Stomach (tissue), 8 donors: ENCODE measurements at regions not wholly inside any gene's neighbourhood (a gene's known extent, or its start where the extent isn't known, plus 50 kb on each side); places are given as distances from the start of the nearest gene placed in this dataset.

Source experiments
- DNase-seq, 2 donors: peaks; one replicate each; pipeline versions ENCODE4 v3.0.0 to v3.0.0-alpha.2; 2013 to 2019
- H3K27ac ChIP-seq, 5 donors: fragments of 200-600 bp in 4 of 5; sonication (generic) in 4 of 5; one replicate each; pipeline ENCODE4 v1.5.1; 2013 to 2019; ENCODE audit warnings: mild to moderate bottlenecking in 1 of 5, moderate library complexity in 1 of 5
- H3K27me3 ChIP-seq, 3 donors: fragments of 200-600 bp; sonication (generic); one replicate each; pipeline ENCODE4 v1.5.1; 2017 to 2019; ENCODE audit warnings: mixed run types in 1 of 3
- H3K36me3 ChIP-seq, 4 donors: fragments of 200-600 bp; sonication (generic); 1 replicate in 3 of 4; 2 replicates in 1 of 4; pipeline ENCODE4 v1.5.1; 2016 to 2019
- H3K4me1 ChIP-seq, 4 donors: fragments of 200-600 bp; sonication (generic); one replicate each; pipeline ENCODE4 v1.5.1; 2016 to 2019
- H3K4me3 ChIP-seq, 4 donors: fragments of 200-600 bp; sonication (generic) in 3 of 4; one replicate each; pipeline ENCODE4 v1.5.1; 2016 to 2019; ENCODE audit warnings: mild to moderate bottlenecking in 1 of 4
- H3K9me3 ChIP-seq, 4 donors: fragments of 200-600 bp; sonication (generic); one replicate each; pipeline ENCODE4 v1.5.1; 2016 to 2019
- CTCF ChIP-seq, 7 experiments: fragments of 450-650 bp in 4 of 7; fragments of 200-600 bp in 3 of 7; sonication (generic) in 3 of 7; IDR thresholded peaks; one replicate each; pipeline ENCODE4 v1.5.1; 2016 to 2019; ENCODE audit warnings: antibody characterized with exemption in 7 of 7, control low read depth in 2 of 7, mild to moderate bottlenecking in 1 of 7
- EP300 ChIP-seq: sonication (generic); formaldehyde crosslinking; IDR thresholded peaks from one replicate; pipeline ENCODE4 v1.6.1; 2017; ENCODE audit warnings: antibody characterized with exemption
- POLR2A ChIP-seq, 4 donors: fragments of 450-650 bp; IDR thresholded peaks; one replicate each; pipeline ENCODE4 v1.6.1; 2016; ENCODE audit warnings: antibody characterized with exemption in 4 of 4, control low read depth in 2 of 4, mild to moderate bottlenecking in 1 of 4, moderate library complexity in 1 of 4
- POLR2AphosphoS5 ChIP-seq, 3 donors: sonication (generic); formaldehyde crosslinking; IDR thresholded peaks; one replicate each; pipeline ENCODE4 v1.6.1; 2016; ENCODE audit warnings: antibody characterized with exemption in 3 of 3
- WGBS, 5 donors: extraction: QIAGEN DNeasy Blood & Tissue Kit in 3 of 5; methylation state at CpG; one replicate each; pipeline versions ENCODE4 v1.1.5 to v1.1.7; 2013 to 2018; 5-methylcytosine and 5-hydroxymethylcytosine counted together
- intact Hi-C: fragments of 100-400 bp; cut with DNase I; formaldehyde crosslinking; loops from one replicate; pipeline ENCODE4 v1.15.1; 2023; ENCODE audit warnings: low total_unique reads
- donor health status: healthy with polysubstance abuse.
- donor health status: Bipolar disorder and iron deficiency.
- donor health status: healthy.

- no peak for DNase-seq
- intact Hi-C loops: no loop called here
- 67 to 100% (median 81%) methylated on average over 1 of the region's 1 CpG for WGBS, 5 donors
- no peak overlapping the region for H3K27ac ChIP-seq
- H3K4me3 ChIP-seq: no peak overlapping the region
- no peaks in the 10 kb centered on the region for H3K4me1 ChIP-seq
- no peaks in the 10 kb centered on the region for H3K36me3 ChIP-seq
- TF ChIP-seq POLR2AphosphoS5 (IDR thresholded peaks at IDR 0.05) (no peak), EP300 (no peak), POLR2A (IDR thresholded peaks at IDR 0.05) (no peak), CTCF (IDR thresholded peaks at IDR 0.05) (no peak)
- H3K27me3 ChIP-seq: no peaks in the 10 kb centered on the region
- H3K9me3 ChIP-seq: no peaks in the 10 kb centered on the region
These were observed 200.6 kb downstream of the SEMA6D start for GRCh38 chr15:47917881-47918280.

- no peak overlapping the region for H3K4me3 ChIP-seq
- intact Hi-C loops: no loop called here
- DNase-seq: no peak
- no peak overlapping the region for H3K27ac ChIP-seq
- H3K36me3 ChIP-seq: no peaks in the 10 kb centered on the region
- no peaks in the 10 kb centered on the region for H3K27me3 ChIP-seq
- WGBS, 5 donors: 80 to 90% (median 85%) methylated on average over 3 of the region's 3 CpGs
- TF ChIP-seq POLR2AphosphoS5 (IDR thresholded peaks at IDR 0.05) (no peak), EP300 (no peak), POLR2A (IDR thresholded peaks at IDR 0.05) (no peak), CTCF (IDR thresholded peaks at IDR 0.05) (no peak)
- H3K9me3 ChIP-seq: no peaks in the 10 kb centered on the region
- H3K4me1 ChIP-seq: no peaks in the 10 kb centered on the region
These were observed 201.6 kb downstream of the SEMA6D start for GRCh38 chr15:47918877-47919276.

- intact Hi-C loops: no loop called here
- DNase-seq: no peak
- Histone ChIP-seq H3K27me3 (no peaks in the 10 kb centered on the region), H3K9me3 (no peaks in the 10 kb centered on the region), H3K4me3 (no peak overlapping the region), H3K27ac (no peak overlapping the region), H3K4me1 (no peaks in the 10 kb centered on the region), H3K36me3 (no peaks in the 10 kb centered on the region)
- 77 to 85% (median 80%) methylated on average over 4 of the region's 4 CpGs for WGBS, 5 donors
- TF ChIP-seq POLR2AphosphoS5 (IDR thresholded peaks at IDR 0.05) (no peak), CTCF (IDR thresholded peaks at IDR 0.05) (no peak), POLR2A (IDR thresholded peaks at IDR 0.05) (no peak), EP300 (no peak)
These were observed 196.4 kb upstream of the SLC24A5 start for GRCh38 chr15:47924381-47924780.

GRCh38 chr15:47929138-47929803 is 191.5 kb upstream of the SLC24A5 start:
- 66 to 76% (median 68%) methylated on average over 6 of the region's 6 CpGs for WGBS, 5 donors
- H3K4me3 ChIP-seq: no peak overlapping the region
- H3K36me3 ChIP-seq: no peaks in the 10 kb centered on the region
- intact Hi-C loops: no loop called here
- H3K27ac ChIP-seq: no peak overlapping the region
- no peak for DNase-seq
- H3K9me3 ChIP-seq: no peaks in the 10 kb centered on the region
- TF ChIP-seq POLR2A (IDR thresholded peaks at IDR 0.05) (no peak), EP300 (no peak), CTCF (IDR thresholded peaks at IDR 0.05) (no peak), POLR2AphosphoS5 (IDR thresholded peaks at IDR 0.05) (no peak)
- no peaks in the 10 kb centered on the region for H3K4me1 ChIP-seq
- no peaks in the 10 kb centered on the region for H3K27me3 ChIP-seq
